ENCODE measurements at regions not wholly inside any gene's neighbourhood (a gene's known extent, or its start where the extent isn't known, plus 50 kb on each side); places are given as distances from the start of the nearest gene placed in this dataset.

DNA sequence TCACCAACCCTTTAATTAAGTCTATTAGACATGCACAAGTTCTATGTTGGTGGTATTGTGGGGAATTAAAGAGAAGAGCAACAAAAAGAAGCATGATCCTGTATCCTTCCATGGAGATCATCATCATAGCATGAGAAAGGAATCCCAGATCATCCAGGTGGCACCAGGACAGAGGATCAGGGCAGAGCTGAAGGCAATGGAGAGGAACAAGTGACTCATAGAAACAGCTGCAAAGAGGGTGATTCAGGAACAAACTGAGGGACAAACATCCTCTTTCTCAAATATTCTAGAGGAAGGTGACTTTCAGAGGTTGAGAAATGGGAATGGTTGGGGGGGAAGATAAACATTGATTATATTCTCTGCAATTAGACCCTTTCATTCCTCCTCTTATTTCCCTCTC, 105.5 kb upstream of the OTUD4 start:
- TF ChIP-seq, protein P1, sequence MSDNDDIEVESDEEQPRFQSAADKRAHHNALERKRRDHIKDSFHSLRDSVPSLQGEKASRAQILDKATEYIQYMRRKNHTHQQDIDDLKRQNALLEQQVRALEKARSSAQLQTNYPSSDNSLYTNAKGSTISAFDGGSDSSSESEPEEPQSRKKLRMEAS (IDR thresholded peaks at IDR 0.05), result no peak
- no peak for TF ChIP-seq EP300 (IDR thresholded peaks at IDR 0.05; ENCODE audit: borderline replicate concordance)
- TF ChIP-seq, protein P2, sequence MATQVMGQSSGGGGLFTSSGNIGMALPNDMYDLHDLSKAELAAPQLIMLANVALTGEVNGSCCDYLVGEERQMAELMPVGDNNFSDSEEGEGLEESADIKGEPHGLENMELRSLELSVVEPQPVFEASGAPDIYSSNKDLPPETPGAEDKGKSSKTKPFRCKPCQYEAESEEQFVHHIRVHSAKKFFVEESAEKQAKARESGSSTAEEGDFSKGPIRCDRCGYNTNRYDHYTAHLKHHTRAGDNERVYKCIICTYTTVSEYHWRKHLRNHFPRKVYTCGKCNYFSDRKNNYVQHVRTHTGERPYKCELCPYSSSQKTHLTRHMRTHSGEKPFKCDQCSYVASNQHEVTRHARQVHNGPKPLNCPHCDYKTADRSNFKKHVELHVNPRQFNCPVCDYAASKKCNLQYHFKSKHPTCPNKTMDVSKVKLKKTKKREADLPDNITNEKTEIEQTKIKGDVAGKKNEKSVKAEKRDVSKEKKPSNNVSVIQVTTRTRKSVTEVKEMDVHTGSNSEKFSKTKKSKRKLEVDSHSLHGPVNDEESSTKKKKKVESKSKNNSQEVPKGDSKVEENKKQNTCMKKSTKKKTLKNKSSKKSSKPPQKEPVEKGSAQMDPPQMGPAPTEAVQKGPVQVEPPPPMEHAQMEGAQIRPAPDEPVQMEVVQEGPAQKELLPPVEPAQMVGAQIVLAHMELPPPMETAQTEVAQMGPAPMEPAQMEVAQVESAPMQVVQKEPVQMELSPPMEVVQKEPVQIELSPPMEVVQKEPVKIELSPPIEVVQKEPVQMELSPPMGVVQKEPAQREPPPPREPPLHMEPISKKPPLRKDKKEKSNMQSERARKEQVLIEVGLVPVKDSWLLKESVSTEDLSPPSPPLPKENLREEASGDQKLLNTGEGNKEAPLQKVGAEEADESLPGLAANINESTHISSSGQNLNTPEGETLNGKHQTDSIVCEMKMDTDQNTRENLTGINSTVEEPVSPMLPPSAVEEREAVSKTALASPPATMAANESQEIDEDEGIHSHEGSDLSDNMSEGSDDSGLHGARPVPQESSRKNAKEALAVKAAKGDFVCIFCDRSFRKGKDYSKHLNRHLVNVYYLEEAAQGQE (IDR thresholded peaks at IDR 0.05; ENCODE audit: low read depth), result no peak
- no peak for TF ChIP-seq RAD21 (IDR thresholded peaks at IDR 0.05; ENCODE audit: low read depth)
- no peak for TF ChIP-seq CREB1 (IDR thresholded peaks at IDR 0.05; ENCODE audit: low read depth)

All from Ishikawa (cell line).